Lung (tissue), 11 donors: ENCODE measurements at regions not wholly inside any gene's neighbourhood (a gene's known extent, or its start where the extent isn't known, plus 50 kb on each side); places are given as distances from the start of the nearest gene placed in this dataset.
A peak's percentile ranks its signal among the peaks of the same experiment; 100 is the strongest.

Experiments
- ATAC-seq: fragments of 200-7000 bp; cut with Tn5 transposase; one replicate; pipeline ENCODE4 v1.9.1; 2020; ENCODE audit warnings: moderate number of reproducible peaks; ENCODE audit not compliant: insufficient read depth, low FRiP score
- DNase-seq, 3 donors: peaks; one replicate each; pipeline ENCODE4 v3.0.0-alpha.2; 2013 to 2017
- H3K27ac ChIP-seq, 2 donors: one replicate each; pipeline ENCODE4 v1.5.1; 2013; ENCODE audit warnings: mild to moderate bottlenecking in 2 of 2, moderate library complexity in 2 of 2, control low read depth in 1 of 2, inconsistent platforms in 1 of 2, low read depth in 1 of 2, low read length in 1 of 2
- H3K27me3 ChIP-seq, 3 donors: one replicate each; pipeline ENCODE4 v1.5.1; 2013; ENCODE audit warnings: low read length in 2 of 3; ENCODE audit not compliant: control insufficient read depth in 3 of 3, insufficient read depth in 3 of 3
- H3K36me3 ChIP-seq, 4 donors: one replicate each; pipeline ENCODE4 v1.5.1; 2013; ENCODE audit warnings: low read length in 4 of 4, mild to moderate bottlenecking in 1 of 4, moderate library complexity in 1 of 4; ENCODE audit not compliant: control insufficient read depth in 4 of 4, insufficient read depth in 4 of 4
- H3K4me1 ChIP-seq, 5 donors: one replicate each; pipeline ENCODE4 v1.5.1; 2013; ENCODE audit warnings: low read length in 5 of 5, mild to moderate bottlenecking in 2 of 5, moderate library complexity in 1 of 5; ENCODE audit not compliant: control insufficient read depth in 5 of 5, insufficient read depth in 5 of 5
- H3K4me3 ChIP-seq: one replicate; pipeline ENCODE4 v1.5.1; 2013; ENCODE audit warnings: mild to moderate bottlenecking, control low read depth, moderate library complexity
- H3K9ac ChIP-seq, 2 donors: one replicate each; pipeline ENCODE4 v1.5.1; 2013; ENCODE audit warnings: low read length in 2 of 2, control low read depth in 1 of 2; ENCODE audit not compliant: insufficient read depth in 1 of 2
- H3K9me3 ChIP-seq, 4 donors: one replicate each; pipeline ENCODE4 v1.5.1; 2013; ENCODE audit warnings: low read length in 3 of 4, mild to moderate bottlenecking in 1 of 4, moderate library complexity in 1 of 4; ENCODE audit not compliant: control insufficient read depth in 4 of 4, insufficient read depth in 3 of 4
- CTCF ChIP-seq: IDR thresholded peaks from 2 replicates; pipeline ENCODE4 v1.5.1; 2012; ENCODE audit warnings: mild to moderate bottlenecking; ENCODE audit errors: control extremely low read depth, extremely low read depth
- WGBS, 2 donors: extraction: QIAGEN DNeasy Blood & Tissue Kit; methylation state at CpG; one replicate each; pipeline ENCODE4 v1.1.7; 2013; 5-methylcytosine and 5-hydroxymethylcytosine counted together
- donor health status: control.
- donor health status: control.
- donor health status: Bipolar disorder and iron deficiency.
- donor health status: healthy.
- donor health status: DM: yes; HTN: yes; CAD: no.

- DNase-seq (no peak), ATAC-seq (no peak)
- no peak for TF ChIP-seq CTCF
- Histone ChIP-seq H3K27ac (no peak overlapping the region), H3K9ac (no peak overlapping the region), H3K4me1 (peaks cover 0 to 20% (median 0%) of the 10 kb centered on the region in 5 donors), H3K4me3 (no peak overlapping the region), H3K9me3 (peaks cover 0 to 2% (median 0%) of the 10 kb centered on the region in 4 donors), H3K27me3 (no peaks in the 10 kb centered on the region), H3K36me3 (no peaks in the 10 kb centered on the region)
- 82 to 86% methylated on average over 1 of the region's 1 CpG for WGBS, 2 donors
These were observed 430.1 kb downstream of the FBXO15 start for GRCh38 chr18:73717570-73717969.

DNA sequence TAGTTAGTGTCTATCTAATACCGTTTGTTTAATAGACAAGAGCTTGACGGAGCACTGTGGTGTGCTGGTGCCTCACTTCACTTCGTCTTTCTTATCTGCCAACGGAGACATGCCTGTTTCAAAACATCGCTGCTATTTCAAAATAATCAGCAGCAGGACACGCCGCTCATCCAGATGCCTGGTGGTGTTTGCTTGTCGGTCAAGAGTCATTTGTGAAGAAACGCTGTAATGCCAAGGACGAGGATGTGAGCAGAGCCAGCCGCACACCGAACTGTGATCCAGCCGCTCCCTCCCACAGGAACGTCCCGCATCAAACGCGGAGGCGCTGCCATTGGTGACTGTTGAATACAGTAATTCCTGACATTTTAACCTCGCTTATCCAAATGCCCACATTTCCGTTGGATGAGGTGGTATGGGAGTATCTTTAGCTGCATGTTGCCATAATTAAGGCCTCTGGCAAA lies 432.4 kb downstream of the FBXO15 start:
- peaks cover 0 to 2% (median 0%) of the 10 kb centered on the region in 4 donors for H3K9me3 ChIP-seq
- H3K27ac ChIP-seq, result no peak overlapping the region
- ATAC-seq (peak; percentile 47), DNase-seq (peak; percentile 43 to 62 (median 49))
- no peak overlapping the region for H3K4me3 ChIP-seq
- TF ChIP-seq CTCF, result no peak
- no peaks in the 10 kb centered on the region for H3K27me3 ChIP-seq
- WGBS, 2 donors, result 44 to 58% methylated on average over 20 of the region's 20 CpGs
- H3K9ac ChIP-seq, result no peak overlapping the region
- peaks cover 0 to 20% (median 0%) of the 10 kb centered on the region in 5 donors for H3K4me1 ChIP-seq
- H3K36me3 ChIP-seq, result no peaks in the 10 kb centered on the region

DNA sequence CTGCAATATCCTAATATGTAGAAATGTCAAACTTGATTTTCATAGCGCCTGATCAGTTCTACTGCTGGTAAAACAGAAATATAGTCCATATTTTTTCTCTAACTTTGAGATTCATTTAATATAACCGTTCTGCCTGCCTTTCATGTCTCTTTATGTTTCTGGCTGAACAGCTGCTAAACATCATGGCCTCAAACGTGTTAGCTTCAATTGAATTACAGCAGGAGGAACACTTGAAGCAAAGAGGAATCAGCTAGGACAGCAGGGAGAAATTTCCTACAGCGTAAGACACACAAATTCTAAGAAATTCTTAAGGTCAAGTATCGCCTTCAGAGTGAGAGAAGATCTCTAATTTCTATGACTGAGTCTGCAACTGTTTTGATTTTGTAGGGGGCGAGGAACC lies 433.2 kb downstream of the FBXO15 start:
- H3K4me3 ChIP-seq, result no peak overlapping the region
- 73 to 84% methylated on average over 6 of the region's 6 CpGs for WGBS, 2 donors
- no peaks in the 10 kb centered on the region for H3K36me3 ChIP-seq
- no peak for TF ChIP-seq CTCF
- no peak overlapping the region for H3K9ac ChIP-seq
- ATAC-seq (no peak), DNase-seq (peak in 2 of 3 donors; percentile 32 to 47)
- H3K4me1 ChIP-seq, result peaks cover 0 to 20% (median 0%) of the 10 kb centered on the region in 5 donors
- no peaks in the 10 kb centered on the region for H3K27me3 ChIP-seq
- H3K27ac ChIP-seq, result no peak overlapping the region
- H3K9me3 ChIP-seq, result peaks cover 0 to 2% (median 0%) of the 10 kb centered on the region in 4 donors

GRCh38 chr18:73711256-73711655 lies 436.4 kb downstream of the FBXO15 start:
- H3K9me3 ChIP-seq, result peaks cover 0 to 4% (median 0%) of the 10 kb centered on the region in 4 donors
- no peak overlapping the region for H3K27ac ChIP-seq
- no peak for DNase-seq
- no peaks in the 10 kb centered on the region for H3K36me3 ChIP-seq
- no peak for TF ChIP-seq CTCF
- H3K4me3 ChIP-seq, result no peak overlapping the region
- H3K27me3 ChIP-seq, result no peaks in the 10 kb centered on the region
- no peak overlapping the region for H3K9ac ChIP-seq
- 72 to 88% methylated on average over 2 of the region's 2 CpGs for WGBS, 2 donors
- no peak for ATAC-seq
- H3K4me1 ChIP-seq, result peaks cover 0 to 20% (median 0%) of the 10 kb centered on the region in 5 donors
